DOHH2 (cell line): ENCODE measurements at regions not wholly inside any gene's neighbourhood (a gene's known extent, or its start where the extent isn't known, plus 50 kb on each side); places are given as distances from the start of the nearest gene placed in this dataset.

Experiments used
- H3F3A ChIP-seq: fragments of 200-600 bp; sonication (generic), shearing (Covaris generic); 2 replicates; pipeline ENCODE4 v1.6.0; 2016; ENCODE audit warnings: antibody characterized with exemption, mild to moderate bottlenecking; ENCODE audit not compliant: control insufficient read depth, insufficient read depth
- H3K27ac ChIP-seq: fragments of 200-600 bp; sonication (generic); 2 replicates; pipeline ENCODE4 v1.5.1; 2014; ENCODE audit warnings: low read depth, mild to moderate bottlenecking, low read length, moderate library complexity
- H3K27me3 ChIP-seq: fragments of 200-600 bp; sonication (generic); 2 replicates; pipeline ENCODE4 v1.6.1; 2014; ENCODE audit warnings: mild to moderate bottlenecking, low read length, mixed read lengths; ENCODE audit not compliant: control insufficient read depth
- H3K36me3 ChIP-seq: fragments of 200-600 bp; sonication (generic); 2 replicates; pipeline ENCODE4 v1.6.1; 2014; ENCODE audit warnings: mild to moderate bottlenecking, low read length, moderate library complexity, mixed read lengths; ENCODE audit not compliant: control insufficient read depth
- H3K4me1 ChIP-seq: fragments of 200-600 bp; sonication (generic); 2 replicates; pipeline ENCODE4 v1.6.1; 2014; ENCODE audit warnings: mild to moderate bottlenecking, low read length, mixed read lengths; ENCODE audit not compliant: control insufficient read depth
- H3K4me2 ChIP-seq: fragments of 200-600 bp; sonication (generic); 2 replicates; pipeline ENCODE4 v1.6.0; 2014; ENCODE audit warnings: mild to moderate bottlenecking, low read length, moderate library complexity
- H3K4me3 ChIP-seq: fragments of 200-600 bp; sonication (generic); 2 replicates; pipeline ENCODE4 v1.5.1; 2014; ENCODE audit warnings: mild to moderate bottlenecking, low read length, mixed read lengths
- H3K79me2 ChIP-seq: fragments of 200-600 bp; sonication (generic); 2 replicates; pipeline ENCODE4 v1.6.1; 2014; ENCODE audit warnings: mild to moderate bottlenecking, low read length, mixed read lengths; ENCODE audit not compliant: control insufficient read depth
- H3K9me2 ChIP-seq: fragments of 200-600 bp; sonication (generic); replicated peaks from 2 replicates; pipeline ENCODE4 v1.6.1; 2014; ENCODE audit warnings: mild to moderate bottlenecking, low read length, mixed read lengths; ENCODE audit not compliant: control insufficient read depth
- H3K9me3 ChIP-seq: fragments of 200-600 bp; sonication (generic); 2 replicates; pipeline ENCODE4 v1.6.1; 2014; ENCODE audit warnings: antibody characterized with exemption, low read length, mixed read lengths; ENCODE audit not compliant: control insufficient read depth, insufficient read depth
- H4K20me1 ChIP-seq: fragments of 200-600 bp; sonication (generic); 2 replicates; pipeline ENCODE4 v1.6.0; 2014; ENCODE audit warnings: low read depth, mild to moderate bottlenecking, antibody characterized with exemption, low read length, moderate library complexity; ENCODE audit not compliant: control insufficient read depth, insufficient read depth
- CTCF ChIP-seq: fragments of 200-600 bp; sonication (generic); IDR thresholded peaks from one replicate; pipeline ENCODE4 v1.5.1; 2014; ENCODE audit warnings: antibody characterized with exemption, mild to moderate bottlenecking, low read depth, low read length; ENCODE audit not compliant: poor library complexity, severe bottlenecking
- EZH2phosphoT487 ChIP-seq: fragments of 200-600 bp; sonication (generic); IDR thresholded peaks from 2 replicates; pipeline ENCODE4 v1.6.1; 2017; ENCODE audit warnings: borderline replicate concordance, mild to moderate bottlenecking, antibody characterized with exemption, low read length, moderate library complexity, mixed read lengths

DNA sequence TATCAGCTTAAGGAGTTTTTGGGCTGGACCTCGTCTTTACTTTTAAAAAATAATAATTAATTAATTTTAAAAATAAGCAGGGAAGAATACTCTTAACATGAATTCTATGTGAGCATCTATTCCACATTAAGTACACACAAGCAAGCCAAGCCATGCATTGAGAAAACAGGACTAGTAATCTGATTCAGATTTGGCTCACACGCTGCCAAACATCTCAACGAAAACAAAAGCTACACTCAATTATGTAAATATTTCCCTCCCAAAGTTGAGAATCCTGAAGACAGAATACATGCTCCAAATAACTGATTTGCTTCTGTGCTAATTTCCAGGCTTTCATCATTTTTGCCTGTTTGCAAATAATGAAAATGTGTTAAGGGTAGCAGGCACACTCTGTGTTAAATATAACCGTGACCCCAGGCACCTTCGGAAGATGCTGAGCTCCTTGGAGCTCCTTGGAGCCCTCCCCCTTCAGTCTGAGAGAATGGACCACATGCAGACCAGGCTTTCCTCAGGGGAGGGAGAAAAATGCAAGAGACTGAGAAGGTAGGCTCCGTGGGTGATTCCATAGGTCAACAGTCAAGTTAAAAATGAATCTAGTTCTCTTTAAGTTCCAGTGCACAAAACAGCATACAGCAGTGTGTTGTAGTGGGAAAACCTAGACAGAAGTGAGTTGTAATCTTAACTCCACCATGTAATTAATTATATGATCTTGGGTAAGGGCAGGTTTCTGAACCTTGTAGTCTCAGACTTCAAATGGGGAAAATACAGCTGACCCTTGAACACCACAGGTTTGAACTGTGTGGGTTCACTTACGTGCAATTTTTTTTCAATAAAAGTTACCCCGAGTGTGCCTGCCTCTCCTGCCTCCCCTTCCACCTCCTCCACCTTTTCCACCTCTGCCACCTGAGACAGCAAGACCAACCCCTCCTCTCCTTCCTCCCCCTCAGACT is 161.3 kb upstream of the RREB1 start:
- Histone ChIP-seq H3K9me2 (no peaks in the 10 kb centered on the region), H3K9me3 (peaks cover 6% of the 10 kb centered on the region), H3K27me3 (no peaks in the 10 kb centered on the region), H3K4me1 (no peaks in the 10 kb centered on the region), H3K79me2 (no peaks in the 10 kb centered on the region), H3K36me3 (no peaks in the 10 kb centered on the region), H3K4me2 (no peak overlapping the region), H4K20me1 (no peaks in the 10 kb centered on the region), H3K4me3 (no peak overlapping the region), H3F3A (no peaks in the 10 kb centered on the region), H3K27ac (no peak overlapping the region)
- TF ChIP-seq CTCF = no peak
- no peak for TF ChIP-seq EZH2phosphoT487

DNA sequence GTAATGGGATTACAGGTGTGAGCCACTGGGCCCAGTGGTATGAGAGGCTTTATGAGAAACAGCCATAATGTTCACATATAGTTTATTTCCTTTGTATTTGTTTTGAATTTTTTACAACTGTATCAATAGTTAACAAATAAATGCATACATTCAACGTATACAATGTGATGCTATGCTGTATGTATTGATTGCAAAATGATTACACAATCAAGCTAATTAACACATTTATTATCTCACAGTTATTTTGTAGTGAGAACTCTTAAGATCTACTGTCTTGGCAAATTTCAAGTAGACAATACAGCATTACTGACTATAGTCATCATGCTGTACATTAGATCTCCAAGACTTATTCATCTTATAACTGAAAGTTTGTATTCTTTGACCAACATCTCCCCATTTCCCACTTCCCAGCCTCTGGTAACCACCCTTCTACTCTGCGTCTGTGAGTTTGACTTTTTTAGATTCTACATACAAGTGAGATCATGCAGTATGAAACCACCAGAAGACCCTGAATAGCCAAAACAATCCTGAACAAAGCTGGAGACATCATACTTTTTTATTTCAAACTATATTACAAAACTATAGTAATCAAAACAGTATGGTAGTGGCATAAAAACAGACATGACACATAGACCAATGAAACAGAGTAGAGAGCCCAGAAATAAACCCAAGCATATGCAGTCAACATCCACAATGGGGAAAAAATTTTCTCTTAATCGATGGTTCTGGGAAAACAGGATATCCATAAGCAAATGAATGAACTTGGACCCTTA is 157.2 kb upstream of the RREB1 start:
- Histone ChIP-seq H3K79me2 (no peaks in the 10 kb centered on the region), H3K9me2 (no peaks in the 10 kb centered on the region)
- TF ChIP-seq CTCF = no peak
- no peak for TF ChIP-seq EZH2phosphoT487

DNA sequence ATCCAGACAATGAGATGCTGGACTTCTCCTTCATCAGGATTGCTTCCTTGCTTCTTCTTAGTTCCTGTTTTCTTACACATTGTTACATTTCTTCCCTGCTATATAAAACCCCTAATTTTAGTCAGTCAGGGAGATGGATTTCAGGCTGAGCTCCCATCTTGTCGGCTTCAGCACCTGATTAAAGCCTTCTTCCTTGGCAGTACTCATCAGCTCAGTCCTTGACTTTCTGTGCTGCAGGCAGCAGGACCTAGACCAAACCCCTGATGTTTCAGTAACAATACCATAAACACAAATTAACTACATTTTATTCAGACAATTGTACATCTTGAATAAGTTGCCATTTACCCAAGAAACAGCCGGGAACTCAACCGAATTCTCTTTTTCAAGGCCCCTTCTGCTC is 156.4 kb upstream of the RREB1 start:
- H3K79me2 ChIP-seq = no peaks in the 10 kb centered on the region
- no peak for TF ChIP-seq EZH2phosphoT487
- TF ChIP-seq CTCF = no peak
- no peak overlapping the region for H3K4me3 ChIP-seq
- H3K27me3 ChIP-seq = no peaks in the 10 kb centered on the region
- no peaks in the 10 kb centered on the region for H3K36me3 ChIP-seq
- no peaks in the 10 kb centered on the region for H3K4me1 ChIP-seq
- no peak overlapping the region for H3K4me2 ChIP-seq
- no peaks in the 10 kb centered on the region for H3F3A ChIP-seq
- peaks cover 9% of the 10 kb centered on the region for H3K9me3 ChIP-seq
- H3K9me2 ChIP-seq = no peaks in the 10 kb centered on the region
- H4K20me1 ChIP-seq = no peaks in the 10 kb centered on the region
- no peak overlapping the region for H3K27ac ChIP-seq

More for the DNA sequence above, 157.2 kb upstream of the RREB1 start:
- H3K27me3 ChIP-seq = no peaks in the 10 kb centered on the region
- H3K4me1 ChIP-seq = no peaks in the 10 kb centered on the region
- H4K20me1 ChIP-seq = no peaks in the 10 kb centered on the region
- H3K36me3 ChIP-seq = no peaks in the 10 kb centered on the region
- H3K4me3 ChIP-seq = no peak overlapping the region
- H3K27ac ChIP-seq = no peak overlapping the region
- no peak overlapping the region for H3K4me2 ChIP-seq
- H3K9me3 ChIP-seq = peaks cover 9% of the 10 kb centered on the region
- no peaks in the 10 kb centered on the region for H3F3A ChIP-seq
